Bronchial epithelial cell (primary cell): ENCODE measurements at regions not wholly inside any gene's neighbourhood (a gene's known extent, or its start where the extent isn't known, plus 50 kb on each side); places are given as distances from the start of the nearest gene placed in this dataset.

Experiments used
- DNase-seq: peaks from one replicate; pipeline ENCODE4 v3.0.0-alpha.2; 2010; ENCODE audit warnings: low read depth
- FAIRE-seq: peaks from 2 replicates; lab custom pipeline; 2011; peaks lifted over from hg19 to GRCh38; lab: Jason Lieb, UNC
- H3K27me3 ChIP-seq: 2 replicates; pipeline ENCODE4 v1.5.1; 2011; ENCODE audit warnings: low read length; ENCODE audit not compliant: control insufficient read depth, insufficient read depth
- H3K36me3 ChIP-seq: 2 replicates; pipeline ENCODE4 v1.5.1; 2011; ENCODE audit warnings: low read length; ENCODE audit not compliant: control insufficient read depth, insufficient read depth
- H3K4me3 ChIP-seq: 2 replicates; pipeline ENCODE4 v1.5.1; 2011; ENCODE audit warnings: mild to moderate bottlenecking, low read depth, low read length, control low read depth
- TF ChIP-seq, protein P1 (sequence below): IDR thresholded peaks from 2 replicates; pipeline ENCODE4 v1.5.1; 2011; ENCODE audit warnings: mild to moderate bottlenecking, moderate library complexity, low read length, control low read depth, inconsistent platforms; ENCODE audit not compliant: insufficient read depth, severe bottlenecking

DNA sequence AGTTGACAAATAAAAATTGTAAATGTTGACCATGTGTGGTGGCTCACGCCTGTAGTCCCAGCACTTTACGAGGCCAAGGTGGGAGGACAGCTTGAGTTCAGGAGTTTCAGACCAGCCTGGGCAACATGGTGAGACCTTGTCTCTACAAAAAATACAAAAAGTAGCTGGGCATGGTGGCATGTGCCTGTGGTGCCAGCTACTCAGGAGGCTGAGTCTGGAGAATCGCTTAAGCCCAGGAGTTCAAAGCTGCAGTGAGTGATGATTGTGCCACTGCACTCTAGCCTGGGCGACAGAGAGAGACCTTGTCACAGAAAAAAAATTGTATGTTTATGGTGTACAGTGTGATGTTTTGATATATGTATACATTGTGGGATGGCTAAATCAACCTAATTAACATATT lies 119.6 kb downstream of the NPIPB5 start:
- H3K27me3 ChIP-seq = no peaks in the 10 kb centered on the region
- DNase-seq = no peak
- H3K4me3 ChIP-seq = no peak overlapping the region
- H3K36me3 ChIP-seq = no peaks in the 10 kb centered on the region
- FAIRE-seq = no peak
- TF ChIP-seq, protein P1, sequence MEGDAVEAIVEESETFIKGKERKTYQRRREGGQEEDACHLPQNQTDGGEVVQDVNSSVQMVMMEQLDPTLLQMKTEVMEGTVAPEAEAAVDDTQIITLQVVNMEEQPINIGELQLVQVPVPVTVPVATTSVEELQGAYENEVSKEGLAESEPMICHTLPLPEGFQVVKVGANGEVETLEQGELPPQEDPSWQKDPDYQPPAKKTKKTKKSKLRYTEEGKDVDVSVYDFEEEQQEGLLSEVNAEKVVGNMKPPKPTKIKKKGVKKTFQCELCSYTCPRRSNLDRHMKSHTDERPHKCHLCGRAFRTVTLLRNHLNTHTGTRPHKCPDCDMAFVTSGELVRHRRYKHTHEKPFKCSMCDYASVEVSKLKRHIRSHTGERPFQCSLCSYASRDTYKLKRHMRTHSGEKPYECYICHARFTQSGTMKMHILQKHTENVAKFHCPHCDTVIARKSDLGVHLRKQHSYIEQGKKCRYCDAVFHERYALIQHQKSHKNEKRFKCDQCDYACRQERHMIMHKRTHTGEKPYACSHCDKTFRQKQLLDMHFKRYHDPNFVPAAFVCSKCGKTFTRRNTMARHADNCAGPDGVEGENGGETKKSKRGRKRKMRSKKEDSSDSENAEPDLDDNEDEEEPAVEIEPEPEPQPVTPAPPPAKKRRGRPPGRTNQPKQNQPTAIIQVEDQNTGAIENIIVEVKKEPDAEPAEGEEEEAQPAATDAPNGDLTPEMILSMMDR = no peak

DNA sequence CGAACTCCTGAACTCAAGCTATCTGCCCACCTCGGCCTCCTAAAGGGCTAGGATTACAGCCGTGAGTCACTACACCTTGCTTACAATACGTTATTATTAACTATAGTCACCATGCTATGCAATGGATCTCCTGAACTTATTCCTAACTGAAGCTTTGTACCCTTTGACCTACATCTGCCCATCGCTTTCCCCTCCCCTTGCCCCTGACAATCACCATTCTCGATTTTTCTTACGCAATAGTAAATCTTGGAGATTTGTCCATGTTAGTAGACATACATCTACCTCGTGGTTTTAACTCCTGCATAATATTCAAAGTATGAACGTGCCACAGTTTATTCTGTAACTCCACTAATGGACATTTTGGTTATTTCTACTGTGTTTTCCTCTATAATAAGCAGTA lies 120.6 kb downstream of the NPIPB5 start:
- Histone ChIP-seq H3K4me3 (no peak overlapping the region), H3K36me3 (no peaks in the 10 kb centered on the region), H3K27me3 (no peaks in the 10 kb centered on the region)
- DNase-seq (no peak), FAIRE-seq (no peak)
- TF ChIP-seq, protein P1 = no peak

- no peaks in the 10 kb centered on the region for H3K27me3 ChIP-seq
- no peaks in the 10 kb centered on the region for H3K36me3 ChIP-seq
- TF ChIP-seq, protein P1 = no peak
- no peak overlapping the region for H3K4me3 ChIP-seq
- DNase-seq = no peak
- no peak for FAIRE-seq
Observed at GRCh38 chr16:22632606-22633005, 121.9 kb downstream of the NPIPB5 start.

- Histone ChIP-seq H3K4me3 (no peak overlapping the region), H3K36me3 (no peaks in the 10 kb centered on the region), H3K27me3 (no peaks in the 10 kb centered on the region)
- FAIRE-seq (no peak), DNase-seq (no peak)
- TF ChIP-seq, protein P1 = no peak
Observed at GRCh38 chr16:22633280-22633679, 122.6 kb downstream of the NPIPB5 start.

DNA sequence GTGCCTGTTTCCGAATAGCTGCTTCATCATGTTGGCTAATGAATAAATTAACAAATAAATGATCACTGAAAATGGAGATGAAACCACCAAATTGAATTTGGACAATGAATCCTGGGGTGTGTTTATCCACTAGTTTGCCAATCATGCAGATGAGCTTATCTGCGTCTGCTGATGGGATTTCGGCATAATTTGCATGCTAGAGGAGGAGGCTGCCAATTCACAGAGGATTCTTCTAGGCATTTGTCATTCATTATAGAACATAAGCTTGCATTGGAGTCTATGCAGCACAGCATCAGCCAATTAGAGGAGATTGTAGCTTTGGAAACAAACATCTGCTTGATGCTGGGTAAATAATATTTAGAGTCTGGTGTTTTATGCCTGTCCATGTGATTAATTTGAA lies 123.1 kb downstream of the NPIPB5 start:
- TF ChIP-seq, protein P1 = no peak

DNA sequence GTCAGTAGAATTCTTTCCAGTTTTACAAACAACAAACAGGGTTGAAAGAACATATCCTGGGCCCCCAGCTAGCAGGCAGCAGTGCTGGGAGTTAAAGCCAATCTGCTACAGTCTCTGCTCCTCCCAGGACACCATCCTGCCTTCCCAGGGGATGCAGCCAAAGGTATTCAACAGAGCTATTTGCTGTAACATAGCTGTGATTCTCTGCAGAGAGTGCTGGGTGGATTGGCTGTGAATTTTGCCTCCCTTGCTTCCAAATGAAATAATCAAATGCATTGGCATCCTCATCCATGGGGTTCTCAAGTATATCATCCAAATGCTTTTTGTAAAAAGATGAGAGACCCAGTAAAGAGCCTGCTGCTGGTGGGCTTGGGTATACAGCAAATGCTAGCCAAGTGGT lies 124.3 kb downstream of the NPIPB5 start:
- no peaks in the 10 kb centered on the region for H3K27me3 ChIP-seq
- DNase-seq = no peak
- H3K4me3 ChIP-seq = no peak overlapping the region
- FAIRE-seq = no peak
- no peaks in the 10 kb centered on the region for H3K36me3 ChIP-seq
- TF ChIP-seq, protein P1 = no peak

More for the DNA sequence above, 123.1 kb downstream of the NPIPB5 start:
- Histone ChIP-seq H3K36me3 (no peaks in the 10 kb centered on the region), H3K4me3 (no peak overlapping the region), H3K27me3 (no peaks in the 10 kb centered on the region)
- DNase-seq (no peak), FAIRE-seq (no peak)
